ENCODE measurements at regions not wholly inside any gene's neighbourhood (a gene's known extent, or its start where the extent isn't known, plus 50 kb on each side); places are given as distances from the start of the nearest gene placed in this dataset.

DNA sequence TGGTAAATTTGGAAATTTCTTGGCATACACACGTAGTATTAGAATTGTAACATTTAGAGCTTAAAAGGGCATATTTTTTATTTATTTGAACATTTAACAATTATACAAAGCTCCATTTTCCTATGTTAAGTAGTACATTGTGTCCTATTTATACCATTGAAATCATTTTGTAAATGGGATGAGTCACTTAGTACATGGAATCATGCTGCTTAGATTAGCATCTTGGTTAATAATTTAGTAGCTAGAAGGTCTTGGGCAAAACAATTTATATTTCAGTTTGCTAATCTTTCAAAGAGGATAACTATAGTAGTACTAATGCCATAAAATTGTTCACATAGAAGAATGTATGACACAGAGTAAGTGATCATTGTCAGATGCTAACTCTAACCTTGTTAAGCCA is 450.1 kb upstream of the LUZP2 start:
- TF ChIP-seq, protein P1, sequence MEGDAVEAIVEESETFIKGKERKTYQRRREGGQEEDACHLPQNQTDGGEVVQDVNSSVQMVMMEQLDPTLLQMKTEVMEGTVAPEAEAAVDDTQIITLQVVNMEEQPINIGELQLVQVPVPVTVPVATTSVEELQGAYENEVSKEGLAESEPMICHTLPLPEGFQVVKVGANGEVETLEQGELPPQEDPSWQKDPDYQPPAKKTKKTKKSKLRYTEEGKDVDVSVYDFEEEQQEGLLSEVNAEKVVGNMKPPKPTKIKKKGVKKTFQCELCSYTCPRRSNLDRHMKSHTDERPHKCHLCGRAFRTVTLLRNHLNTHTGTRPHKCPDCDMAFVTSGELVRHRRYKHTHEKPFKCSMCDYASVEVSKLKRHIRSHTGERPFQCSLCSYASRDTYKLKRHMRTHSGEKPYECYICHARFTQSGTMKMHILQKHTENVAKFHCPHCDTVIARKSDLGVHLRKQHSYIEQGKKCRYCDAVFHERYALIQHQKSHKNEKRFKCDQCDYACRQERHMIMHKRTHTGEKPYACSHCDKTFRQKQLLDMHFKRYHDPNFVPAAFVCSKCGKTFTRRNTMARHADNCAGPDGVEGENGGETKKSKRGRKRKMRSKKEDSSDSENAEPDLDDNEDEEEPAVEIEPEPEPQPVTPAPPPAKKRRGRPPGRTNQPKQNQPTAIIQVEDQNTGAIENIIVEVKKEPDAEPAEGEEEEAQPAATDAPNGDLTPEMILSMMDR (IDR thresholded peaks at IDR 0.05; ENCODE audit: low read depth, low read length, poor library complexity, severe bottlenecking): no peak
- TF ChIP-seq EZH2phosphoT487 (IDR thresholded peaks at IDR 0.05; ENCODE audit: borderline replicate concordance, low read length): no peak

All from DOHH2 (cell line).